ENCODE measurements at regions not wholly inside any gene's neighbourhood (a gene's known extent, or its start where the extent isn't known, plus 50 kb on each side); places are given as distances from the start of the nearest gene placed in this dataset.

GRCh38 chr15:87707566-87708130, 548.9 kb downstream of the NTRK3 start:
- Histone ChIP-seq H3K27me3 (replicated peaks in 1 of 4; ENCODE audit: control insufficient read depth in 3 of 4, extremely low read depth in 1 of 4, insufficient read depth in 3 of 4, low read length in 3 of 4) (no peaks in the 10 kb centered on the region), H3K9ac (replicated peaks in 1 of 4; ENCODE audit: extremely low read depth in 1 of 4, low read depth in 3 of 4, low read length in 3 of 4) (no peak overlapping the region), H3K4me1 (replicated peaks in 1 of 4; ENCODE audit: control insufficient read depth in 3 of 4, insufficient read depth in 4 of 4, low read length in 3 of 4) (peaks cover 0 to 2% (median 0%) of the 10 kb centered on the region in 4 experiments; a peak in 1 of 7 replicates), H3K18ac (ENCODE audit: extremely low read depth, low read length) (no peak overlapping the region), H3K79me2 (ENCODE audit: control insufficient read depth in 1 of 2, insufficient read depth in 2 of 2, low read length in 2 of 2) (no peaks in the 10 kb centered on the region), H3K4ac (replicated peaks; ENCODE audit: insufficient read length, low read depth, low read length) (no peak overlapping the region), H3K23me2 (ENCODE audit: low read depth, low read length) (no peaks in the 10 kb centered on the region; the same call in 1 of the 2 replicates), H4K91ac (replicated peaks; ENCODE audit: insufficient read length, low read length) (no peak overlapping the region), H3K23ac (ENCODE audit: insufficient read length) (no peak overlapping the region), H3K36me3 (ENCODE audit: control insufficient read depth in 2 of 4, insufficient read depth in 4 of 4, low read length in 3 of 4) (no peaks in the 10 kb centered on the region), H3K4me2 (ENCODE audit: insufficient read depth in 1 of 2, low read depth in 2 of 2, low read length in 2 of 2) (no peak overlapping the region), H3K56ac (replicated peaks; ENCODE audit: insufficient read length, low read depth, low read length) (no peak overlapping the region), H3K9me3 (ENCODE audit: insufficient read depth in 2 of 2, low read depth in 1 of 2, low read length in 1 of 2) (no peaks in the 10 kb centered on the region), H2BK120ac (replicated peaks; ENCODE audit: low read depth, low read length) (no peak overlapping the region), H2BK12ac (ENCODE audit: low read depth, low read length) (no peak overlapping the region), H4K8ac (ENCODE audit: extremely low read depth, insufficient read depth, low read length) (no peak overlapping the region), H2BK20ac (ENCODE audit: low read length) (no peak overlapping the region), H2BK15ac (ENCODE audit: low read length) (no peak overlapping the region), H3K14ac (ENCODE audit: insufficient read length) (no peak overlapping the region), H3K4me3 (ENCODE audit: extremely low read depth in 1 of 4, insufficient read depth in 2 of 4, low read depth in 3 of 4, low read length in 4 of 4) (no peak overlapping the region), H2AK5ac (ENCODE audit: low read depth, low read length) (no peak overlapping the region), H4K5ac (ENCODE audit: insufficient read length, low read depth, low read length) (no peak overlapping the region), H2BK5ac (ENCODE audit: low read depth, low read length) (no peak overlapping the region), H4K20me1 (replicated peaks in 1 of 2; ENCODE audit: control insufficient read depth in 1 of 2, insufficient read depth in 2 of 2, low read length in 2 of 2) (no peaks in the 10 kb centered on the region), H2AFZ (ENCODE audit: low read length) (no peak overlapping the region), H3K79me1 (ENCODE audit: low read depth, low read length) (no peaks in the 10 kb centered on the region), H3K27ac (ENCODE audit: low read depth, low read length) (no peak overlapping the region)
- POLR2A ChIA-PET (ENCODE audit: partially characterized antibody): no interaction called here
- no peak for FAIRE-seq
- CTCF ChIA-PET (ENCODE audit: partially characterized antibody): interaction anchor here (1.1 kb wide), 1 partner anchor 9 kb away, joined by 3 read pairs; no protein-coding TSS in a partner anchor
- DNase-seq (ENCODE audit: low read depth in 1 of 2, low spot score in 2 of 2): no peak
- 94% methylated on average over 5 of the region's 5 CpGs; no CpG with 5 or more reads in 1 of the 2 experiments for WGBS, 2 experiments (ENCODE audit: extremely low coverage in 1 of 2, insufficient coverage in 1 of 2, insufficient read length in 1 of 2, insufficient replicate concordance in 2 of 2, low coverage in 1 of 2, low lambda C conversion rate in 2 of 2, missing lambda C conversion rate in 1 of 2)
- TF ChIP-seq SAP30 (IDR thresholded peaks at IDR 0.05; ENCODE audit: insufficient read depth, insufficient replicate concordance, low read length) (no peak), CEBPB (IDR thresholded peaks at IDR 0.05; ENCODE audit: low read depth, low read length) (no peak), EZH2 (IDR thresholded peaks at IDR 0.05; ENCODE audit: low read depth, low read length, severe bottlenecking) (no peak), SIX5 (IDR thresholded peaks at IDR 0.05; ENCODE audit: low read depth, low read length) (no peak), TAF7 (optimal IDR thresholded peaks at IDR 0.05; ENCODE audit: borderline replicate concordance, low read depth, low read length) (no peak), SUZ12 (IDR thresholded peaks at IDR 0.05; ENCODE audit: low read length) (no peak), BACH1 (IDR thresholded peaks at IDR 0.05; ENCODE audit: low read length) (no peak), RFX5 (IDR thresholded peaks at IDR 0.05; ENCODE audit: borderline replicate concordance, low read depth, low read length) (no peak), PHF8 (conservative IDR thresholded peaks at IDR 0.05; ENCODE audit: low read depth, low read length) (no peak), HDAC6 (IDR thresholded peaks at IDR 0.05; ENCODE audit: low read depth, low read length) (no peak), TAF1 (IDR thresholded peaks at IDR 0.05; ENCODE audit: low read depth, low read length) (no peak)
- TF ChIP-seq, protein P1, sequence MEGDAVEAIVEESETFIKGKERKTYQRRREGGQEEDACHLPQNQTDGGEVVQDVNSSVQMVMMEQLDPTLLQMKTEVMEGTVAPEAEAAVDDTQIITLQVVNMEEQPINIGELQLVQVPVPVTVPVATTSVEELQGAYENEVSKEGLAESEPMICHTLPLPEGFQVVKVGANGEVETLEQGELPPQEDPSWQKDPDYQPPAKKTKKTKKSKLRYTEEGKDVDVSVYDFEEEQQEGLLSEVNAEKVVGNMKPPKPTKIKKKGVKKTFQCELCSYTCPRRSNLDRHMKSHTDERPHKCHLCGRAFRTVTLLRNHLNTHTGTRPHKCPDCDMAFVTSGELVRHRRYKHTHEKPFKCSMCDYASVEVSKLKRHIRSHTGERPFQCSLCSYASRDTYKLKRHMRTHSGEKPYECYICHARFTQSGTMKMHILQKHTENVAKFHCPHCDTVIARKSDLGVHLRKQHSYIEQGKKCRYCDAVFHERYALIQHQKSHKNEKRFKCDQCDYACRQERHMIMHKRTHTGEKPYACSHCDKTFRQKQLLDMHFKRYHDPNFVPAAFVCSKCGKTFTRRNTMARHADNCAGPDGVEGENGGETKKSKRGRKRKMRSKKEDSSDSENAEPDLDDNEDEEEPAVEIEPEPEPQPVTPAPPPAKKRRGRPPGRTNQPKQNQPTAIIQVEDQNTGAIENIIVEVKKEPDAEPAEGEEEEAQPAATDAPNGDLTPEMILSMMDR (IDR thresholded peaks at IDR 0.05; ENCODE audit: control extremely low read depth in 1 of 3, insufficient read depth in 1 of 3, low read depth in 1 of 3, low read length in 3 of 3): no peak
